Mucosa of descending colon (tissue), 3 donors: ENCODE measurements at regions not wholly inside any gene's neighbourhood (a gene's known extent, or its start where the extent isn't known, plus 50 kb on each side); places are given as distances from the start of the nearest gene placed in this dataset.
A peak's percentile ranks its signal among the peaks of the same experiment; 100 is the strongest.
"Not testable (repeated sequence)": the region's sequence is repeated elsewhere in the genome, so short reads cannot be mapped to it uniquely, and the experiment has no call there.

ENCODE experiments used
- ATAC-seq: fragments of 200-7000 bp; cut with Tn5 transposase; one replicate; pipeline ENCODE4 v1.9.1; 2020; ENCODE audit warnings: mild to moderate bottlenecking, moderate library complexity
- DNase-seq, 3 donors: peaks; one replicate each; pipeline ENCODE4 v3.0.0-alpha.2; 2020
- H3K36me3 ChIP-seq: fragments of 200-600 bp; one replicate; pipeline ENCODE4 v1.8.0; 2021; ENCODE audit warnings: low read depth, mild to moderate bottlenecking
- H3K4me1 ChIP-seq: fragments of 200-600 bp; one replicate; pipeline ENCODE4 v1.8.0; 2021; ENCODE audit warnings: low read depth, mild to moderate bottlenecking
- H3K4me3 ChIP-seq: fragments of 200-600 bp; one replicate; pipeline ENCODE4 v1.8.0; 2021; ENCODE audit warnings: mild to moderate bottlenecking
- H3K9me3 ChIP-seq: fragments of 200-600 bp; one replicate; pipeline ENCODE4 v1.8.0; 2021; ENCODE audit warnings: mild to moderate bottlenecking
- intact Hi-C, 2 donors: fragments of 100-400 bp; cut with DNase I in 1 of 2; cut with micrococcal nuclease in 1 of 2; formaldehyde crosslinking; loops; one replicate each; pipeline versions ENCODE4 v1.11.0 to v1.11.1; 2022; cut with DNase I, micrococcal nuclease
- TF ChIP-seq, protein P1 (sequence below): fragments of 200-600 bp; IDR thresholded peaks from one replicate; pipeline ENCODE4 v1.8.0; 2022; ENCODE audit warnings: antibody characterized with exemption, mild to moderate bottlenecking
- donor health status: DM: no; HTN: no; CAD: no; lungs with moderate emphysema.
- donor health status: DM: no; HTN: no; CAD: no.
- donor health status: DM: no; HTN: yes; CAD: no.

DNA sequence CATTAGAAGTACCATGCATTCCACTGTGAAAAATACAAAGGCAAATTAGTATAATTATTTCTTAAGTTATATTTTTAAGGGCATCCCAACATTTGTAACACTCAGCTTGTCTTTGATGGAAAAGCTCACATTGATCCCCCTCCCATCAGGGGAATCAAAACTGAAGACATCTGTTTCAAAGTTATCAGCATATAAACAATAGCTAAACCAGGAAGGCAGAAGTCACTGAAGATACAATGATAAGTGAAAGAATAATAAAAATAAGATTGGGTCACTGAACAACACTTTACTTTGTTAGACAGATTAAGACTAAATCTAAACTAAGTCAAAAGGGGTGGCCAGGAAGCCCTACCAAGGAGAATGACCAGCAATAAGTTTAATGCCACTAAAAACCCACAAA, 801.9 kb upstream of the ACO1 start:
- no peaks in the 10 kb centered on the region for H3K36me3 ChIP-seq
- ATAC-seq = no peak
- DNase-seq = no peak
- intact Hi-C loops = no loop called here
- no peaks in the 10 kb centered on the region for H3K9me3 ChIP-seq
- TF ChIP-seq, protein P1, sequence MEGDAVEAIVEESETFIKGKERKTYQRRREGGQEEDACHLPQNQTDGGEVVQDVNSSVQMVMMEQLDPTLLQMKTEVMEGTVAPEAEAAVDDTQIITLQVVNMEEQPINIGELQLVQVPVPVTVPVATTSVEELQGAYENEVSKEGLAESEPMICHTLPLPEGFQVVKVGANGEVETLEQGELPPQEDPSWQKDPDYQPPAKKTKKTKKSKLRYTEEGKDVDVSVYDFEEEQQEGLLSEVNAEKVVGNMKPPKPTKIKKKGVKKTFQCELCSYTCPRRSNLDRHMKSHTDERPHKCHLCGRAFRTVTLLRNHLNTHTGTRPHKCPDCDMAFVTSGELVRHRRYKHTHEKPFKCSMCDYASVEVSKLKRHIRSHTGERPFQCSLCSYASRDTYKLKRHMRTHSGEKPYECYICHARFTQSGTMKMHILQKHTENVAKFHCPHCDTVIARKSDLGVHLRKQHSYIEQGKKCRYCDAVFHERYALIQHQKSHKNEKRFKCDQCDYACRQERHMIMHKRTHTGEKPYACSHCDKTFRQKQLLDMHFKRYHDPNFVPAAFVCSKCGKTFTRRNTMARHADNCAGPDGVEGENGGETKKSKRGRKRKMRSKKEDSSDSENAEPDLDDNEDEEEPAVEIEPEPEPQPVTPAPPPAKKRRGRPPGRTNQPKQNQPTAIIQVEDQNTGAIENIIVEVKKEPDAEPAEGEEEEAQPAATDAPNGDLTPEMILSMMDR = no peak
- no peak overlapping the region for H3K4me3 ChIP-seq
- H3K4me1 ChIP-seq = no peaks in the 10 kb centered on the region

DNA sequence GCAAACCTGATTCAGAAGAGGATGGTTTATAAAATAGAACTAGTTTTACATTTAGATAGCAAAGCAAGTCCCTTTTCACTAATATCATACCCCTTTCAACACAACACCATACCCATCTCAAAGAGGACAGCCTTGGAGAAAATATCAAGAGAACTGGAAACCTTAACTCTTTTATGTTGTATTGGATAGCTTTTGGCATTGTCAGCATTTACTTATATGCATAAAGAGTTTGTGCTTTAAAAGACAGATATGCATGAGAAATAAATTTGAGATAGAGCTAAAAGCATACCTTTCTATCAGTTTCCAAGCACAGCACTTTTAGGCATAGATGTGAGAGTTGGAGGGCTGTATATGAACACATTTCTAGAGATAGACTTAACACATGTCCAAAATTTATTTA, 799.3 kb upstream of the ACO1 start:
- Histone ChIP-seq H3K4me1 (no peaks in the 10 kb centered on the region), H3K4me3 (no peak overlapping the region), H3K36me3 (no peaks in the 10 kb centered on the region), H3K9me3 (no peaks in the 10 kb centered on the region)
- intact Hi-C loops = no loop called here
- no peak for ATAC-seq
- DNase-seq = no peak
- TF ChIP-seq, protein P1 = no peak

DNA sequence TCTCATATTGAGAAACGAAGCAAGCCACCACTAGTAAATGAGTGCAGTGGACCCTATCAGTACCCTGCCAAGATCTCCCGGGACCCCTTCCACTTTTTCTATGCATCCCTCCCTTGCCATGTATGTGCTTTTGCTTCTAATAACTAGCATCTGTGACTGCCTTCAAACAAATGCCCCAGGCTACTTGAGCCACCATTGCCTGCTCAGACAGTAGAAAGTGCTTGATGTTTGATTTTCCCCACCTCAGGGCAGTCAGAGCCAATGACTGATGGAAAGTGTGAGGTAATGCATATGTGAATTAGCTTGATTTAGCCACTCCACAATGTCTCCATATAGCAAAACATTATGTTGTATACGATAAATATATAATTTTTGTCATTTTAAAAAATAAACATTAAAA, 797.3 kb upstream of the ACO1 start:
- TF ChIP-seq, protein P1 = no peak
- intact Hi-C loops = no loop called here
- Histone ChIP-seq H3K4me1 (no peaks in the 10 kb centered on the region), H3K4me3 (no peak overlapping the region), H3K36me3 (no peaks in the 10 kb centered on the region), H3K9me3 (no peaks in the 10 kb centered on the region)
- ATAC-seq = no peak
- DNase-seq = no peak

DNA sequence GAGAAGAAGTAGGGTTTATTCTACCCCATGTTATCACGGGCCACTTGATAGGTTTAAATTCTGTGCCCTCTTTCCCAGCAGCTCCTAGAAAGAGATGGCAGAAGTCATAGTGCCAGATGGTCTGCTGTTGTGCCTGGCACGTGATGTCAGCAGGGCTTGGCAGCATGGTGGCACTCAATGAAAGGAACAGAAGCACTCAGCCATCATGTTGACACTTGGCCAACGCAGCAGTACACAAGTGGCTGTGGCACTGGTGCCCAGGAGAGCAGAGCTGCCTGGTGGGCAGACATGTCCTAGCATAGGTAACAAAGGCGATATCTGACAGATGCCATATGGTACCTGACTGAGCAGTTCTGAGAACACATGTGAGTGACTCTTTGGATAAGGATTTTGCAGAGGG, 796.4 kb upstream of the ACO1 start:
- intact Hi-C loops = no loop called here
- Histone ChIP-seq H3K4me1 (no peaks in the 10 kb centered on the region), H3K4me3 (no peak overlapping the region), H3K9me3 (no peaks in the 10 kb centered on the region), H3K36me3 (no peaks in the 10 kb centered on the region)
- DNase-seq (peak in 1 of 3 donors; percentile 21), ATAC-seq (no peak)
- TF ChIP-seq, protein P1 = no peak

DNA sequence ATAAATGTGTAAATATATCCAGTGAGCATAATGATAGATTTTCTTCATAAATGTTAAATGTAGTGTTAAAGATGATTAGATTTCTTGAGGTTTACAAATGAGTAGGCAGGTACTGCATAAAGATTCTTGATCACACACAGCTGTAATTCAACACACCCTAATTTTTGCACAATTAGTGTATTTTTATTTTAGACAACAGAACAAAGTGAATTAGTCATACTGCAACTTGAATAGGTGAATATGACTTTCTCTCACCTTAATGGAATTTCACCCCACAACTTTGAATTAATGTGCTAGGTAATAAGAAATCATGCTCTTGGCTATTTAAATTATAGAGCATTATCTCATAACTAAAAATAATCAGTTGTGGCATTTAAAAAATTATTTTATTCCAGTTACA, 795.7 kb upstream of the ACO1 start:
- H3K4me3 ChIP-seq = no peak overlapping the region
- no peaks in the 10 kb centered on the region for H3K4me1 ChIP-seq
- H3K36me3 ChIP-seq = no peaks in the 10 kb centered on the region
- H3K9me3 ChIP-seq = no peaks in the 10 kb centered on the region
- TF ChIP-seq, protein P1 = no peak
- DNase-seq (no peak), ATAC-seq (no peak)
- intact Hi-C loops = no loop called here

DNA sequence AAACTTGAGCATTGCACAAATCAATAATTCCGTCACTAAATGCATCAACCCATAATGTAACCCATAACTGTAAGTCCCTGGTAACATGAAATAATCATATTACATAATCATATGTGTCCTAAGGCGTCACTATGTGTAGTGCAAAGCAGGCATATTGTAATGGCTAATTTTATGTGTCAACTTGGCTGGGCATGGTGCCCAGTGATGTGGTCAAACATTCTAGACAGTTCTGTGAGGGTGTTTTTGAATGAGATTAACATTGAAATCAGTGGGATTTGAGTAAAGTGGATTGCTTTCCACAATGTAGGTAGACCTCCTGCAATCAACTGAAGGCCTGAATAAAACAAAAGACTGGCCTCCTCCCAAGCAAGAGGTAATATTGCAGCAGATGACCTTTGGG, 794.4 kb upstream of the ACO1 start:
- TF ChIP-seq, protein P1 = no peak
- ATAC-seq = no peak
- no peaks in the 10 kb centered on the region for H3K4me1 ChIP-seq
- no peak overlapping the region for H3K4me3 ChIP-seq
- DNase-seq = no peak
- H3K36me3 ChIP-seq = no peaks in the 10 kb centered on the region
- intact Hi-C loops = no loop called here
- H3K9me3 ChIP-seq = no peaks in the 10 kb centered on the region

DNA sequence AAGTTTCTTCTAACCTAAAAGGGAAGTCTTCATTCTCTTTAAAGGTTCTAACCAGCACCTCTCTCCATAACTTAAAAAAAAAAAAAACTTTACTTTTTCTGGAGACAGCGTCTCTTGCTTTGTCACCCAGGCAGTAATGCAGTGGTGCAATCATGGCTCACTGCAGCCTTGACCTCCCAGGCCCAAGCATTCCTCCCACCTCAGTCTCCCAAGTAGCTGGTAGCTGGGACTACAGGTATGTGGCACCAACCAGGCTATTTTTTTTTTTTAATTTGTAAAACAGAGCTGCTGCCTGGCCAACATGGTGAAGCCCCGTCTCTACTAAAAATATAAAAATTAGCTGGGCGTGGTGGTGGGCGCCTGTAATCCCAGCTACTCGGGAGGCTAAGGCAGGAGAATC, 787.4 kb upstream of the ACO1 start:
- intact Hi-C loops, DNase-seq, H3K4me1 ChIP-seq, H3K36me3 ChIP-seq, H3K4me3 ChIP-seq, H3K9me3 ChIP-seq, ATAC-seq: not testable (repeated sequence)
